Stimulated activated naive CD8-positive, alpha-beta T cell treated with anti-CD3 and anti-CD28 coated beads, Interleukin-15, Interleukin-2, amounts not matched to agents 100 ng/mL and 50 ng/mL, for 24 hours (primary cell): ENCODE measurements at regions not wholly inside any gene's neighbourhood (a gene's known extent, or its start where the extent isn't known, plus 50 kb on each side); places are given as distances from the start of the nearest gene placed in this dataset.

Source experiments
- H3K27ac Mint-ChIP-seq: one replicate; pipeline ENCODE4 v1.8.0; 2021; ENCODE audit warnings: mild to moderate bottlenecking, mixed read lengths
- H3K27me3 Mint-ChIP-seq: one replicate; pipeline ENCODE4 v1.8.0; 2021; ENCODE audit warnings: mixed read lengths
- H3K36me3 Mint-ChIP-seq: one replicate; pipeline ENCODE4 v1.8.0; 2021; ENCODE audit warnings: low read depth, mixed read lengths
- H3K4me1 Mint-ChIP-seq: one replicate; pipeline ENCODE4 v1.8.0; 2021; ENCODE audit warnings: low read depth, mixed read lengths
- H3K4me3 Mint-ChIP-seq: one replicate; pipeline ENCODE4 v1.8.0; 2021; ENCODE audit warnings: mild to moderate bottlenecking, mixed read lengths
- H3K9me3 Mint-ChIP-seq: one replicate; pipeline ENCODE4 v1.8.0; 2021; ENCODE audit warnings: mixed read lengths

- Mint-ChIP-seq H3K27me3 (no peaks in the 10 kb centered on the region), H3K9me3 (peaks cover 6% of the 10 kb centered on the region), H3K4me3 (no peak overlapping the region), H3K4me1 (no peaks in the 10 kb centered on the region), H3K36me3 (peaks cover 4% of the 10 kb centered on the region), H3K27ac (no peak overlapping the region)
Observed at GRCh38 chr4:108493596-108493931, 126.8 kb upstream of the RPL34 start.

- no peak overlapping the region for H3K27ac Mint-ChIP-seq
- no peaks in the 10 kb centered on the region for H3K27me3 Mint-ChIP-seq
- peaks cover 4% of the 10 kb centered on the region for H3K36me3 Mint-ChIP-seq
- no peak overlapping the region for H3K4me3 Mint-ChIP-seq
- H3K4me1 Mint-ChIP-seq, result no peaks in the 10 kb centered on the region
- H3K9me3 Mint-ChIP-seq, result peaks cover 6% of the 10 kb centered on the region
Observed at GRCh38 chr4:108492816-108493595, 127.4 kb upstream of the RPL34 start.

- Mint-ChIP-seq H3K27ac (no peak overlapping the region), H3K4me3 (no peak overlapping the region), H3K4me1 (peaks cover 15% of the 10 kb centered on the region), H3K27me3 (no peaks in the 10 kb centered on the region), H3K9me3 (peaks cover 5% of the 10 kb centered on the region), H3K36me3 (peaks cover 4% of the 10 kb centered on the region)
Observed at GRCh38 chr4:108488865-108489264, 131.5 kb upstream of the RPL34 start.

GRCh38 chr4:108486046-108486445, 134.3 kb upstream of the RPL34 start:
- no peak overlapping the region for H3K4me3 Mint-ChIP-seq
- H3K27ac Mint-ChIP-seq, result no peak overlapping the region
- H3K9me3 Mint-ChIP-seq, result no peaks in the 10 kb centered on the region
- H3K27me3 Mint-ChIP-seq, result no peaks in the 10 kb centered on the region
- peaks cover 36% of the 10 kb centered on the region for H3K4me1 Mint-ChIP-seq
- H3K36me3 Mint-ChIP-seq, result no peaks in the 10 kb centered on the region

- H3K27ac Mint-ChIP-seq, result no peak overlapping the region
- H3K4me1 Mint-ChIP-seq, result peaks cover 36% of the 10 kb centered on the region
- H3K9me3 Mint-ChIP-seq, result no peaks in the 10 kb centered on the region
- no peaks in the 10 kb centered on the region for H3K36me3 Mint-ChIP-seq
- H3K27me3 Mint-ChIP-seq, result no peaks in the 10 kb centered on the region
- H3K4me3 Mint-ChIP-seq, result no peak overlapping the region
Observed at GRCh38 chr4:108484187-108484586, 136.2 kb upstream of the RPL34 start.

- H3K27ac Mint-ChIP-seq, result peak overlapping the region; percentile 84
- no peaks in the 10 kb centered on the region for H3K27me3 Mint-ChIP-seq
- no peaks in the 10 kb centered on the region for H3K9me3 Mint-ChIP-seq
- peak overlapping the region; percentile 60 for H3K4me3 Mint-ChIP-seq
- H3K4me1 Mint-ChIP-seq, result peaks cover 36% of the 10 kb centered on the region
- no peaks in the 10 kb centered on the region for H3K36me3 Mint-ChIP-seq
Observed at GRCh38 chr4:108483650-108484049, 136.7 kb upstream of the RPL34 start.

GRCh38 chr4:108483079-108483478, 137.3 kb upstream of the RPL34 start:
- Mint-ChIP-seq H3K27me3 (no peaks in the 10 kb centered on the region), H3K27ac (peak overlapping the region; percentile 84), H3K4me3 (peak overlapping the region; percentile 60), H3K4me1 (peaks cover 36% of the 10 kb centered on the region), H3K36me3 (no peaks in the 10 kb centered on the region), H3K9me3 (no peaks in the 10 kb centered on the region)

GRCh38 chr4:108480881-108481280, 139.5 kb upstream of the RPL34 start:
- Mint-ChIP-seq H3K36me3 (no peaks in the 10 kb centered on the region), H3K27ac (no peak overlapping the region), H3K27me3 (no peaks in the 10 kb centered on the region), H3K4me3 (no peak overlapping the region), H3K4me1 (peaks cover 36% of the 10 kb centered on the region), H3K9me3 (no peaks in the 10 kb centered on the region)

- no peaks in the 10 kb centered on the region for H3K36me3 Mint-ChIP-seq
- no peaks in the 10 kb centered on the region for H3K27me3 Mint-ChIP-seq
- peaks cover 9% of the 10 kb centered on the region for H3K4me1 Mint-ChIP-seq
- no peak overlapping the region for H3K4me3 Mint-ChIP-seq
- no peaks in the 10 kb centered on the region for H3K9me3 Mint-ChIP-seq
- H3K27ac Mint-ChIP-seq, result no peak overlapping the region
Observed at GRCh38 chr4:108477527-108478108, 142.8 kb upstream of the RPL34 start.

- H3K4me1 Mint-ChIP-seq, result peaks cover 10% of the 10 kb centered on the region
Observed at GRCh38 chr4:108473163-108473720, 147.1 kb upstream of the RPL34 start.

GRCh38 chr4:108466936-108467902, 153.2 kb upstream of the RPL34 start:
- Mint-ChIP-seq H3K4me3 (peak overlapping the region; percentile 25), H3K27ac (peak overlapping the region; percentile 65)

More at GRCh38 chr4:108473163-108473720, 147.1 kb upstream of the RPL34 start:
- Mint-ChIP-seq H3K27me3 (no peaks in the 10 kb centered on the region), H3K9me3 (no peaks in the 10 kb centered on the region), H3K27ac (no peak overlapping the region), H3K4me3 (no peak overlapping the region), H3K36me3 (no peaks in the 10 kb centered on the region)

GRCh38 chr4:108465886-108466500, 154.4 kb upstream of the RPL34 start:
- Mint-ChIP-seq H3K9me3 (no peaks in the 10 kb centered on the region), H3K4me3 (peak overlapping the region; percentile 2), H3K27ac (no peak overlapping the region), H3K4me1 (peaks cover 39% of the 10 kb centered on the region), H3K27me3 (no peaks in the 10 kb centered on the region), H3K36me3 (no peaks in the 10 kb centered on the region)

More at GRCh38 chr4:108466936-108467902, 153.2 kb upstream of the RPL34 start:
- Mint-ChIP-seq H3K27me3 (no peaks in the 10 kb centered on the region), H3K9me3 (no peaks in the 10 kb centered on the region), H3K36me3 (no peaks in the 10 kb centered on the region), H3K4me1 (peaks cover 39% of the 10 kb centered on the region)

GRCh38 chr4:108458681-108459080, 161.7 kb upstream of the RPL34 start:
- no peak overlapping the region for H3K4me3 Mint-ChIP-seq
- no peaks in the 10 kb centered on the region for H3K36me3 Mint-ChIP-seq
- no peak overlapping the region for H3K27ac Mint-ChIP-seq
- no peaks in the 10 kb centered on the region for H3K9me3 Mint-ChIP-seq
- no peaks in the 10 kb centered on the region for H3K27me3 Mint-ChIP-seq
- H3K4me1 Mint-ChIP-seq, result no peaks in the 10 kb centered on the region

GRCh38 chr4:108454227-108454626, 166.1 kb upstream of the RPL34 start:
- Mint-ChIP-seq H3K4me3 (no peak overlapping the region), H3K36me3 (no peaks in the 10 kb centered on the region), H3K27me3 (no peaks in the 10 kb centered on the region), H3K9me3 (no peaks in the 10 kb centered on the region), H3K4me1 (peaks cover 4% of the 10 kb centered on the region), H3K27ac (no peak overlapping the region)
